Panc1 (cell line): ENCODE measurements at regions not wholly inside any gene's neighbourhood (a gene's known extent, or its start where the extent isn't known, plus 50 kb on each side); places are given as distances from the start of the nearest gene placed in this dataset.

ENCODE experiments used
- CTCF ChIP-seq: fragments of 450-650 bp; IDR thresholded peaks from 2 replicates; pipeline ENCODE4 v1.5.1; 2017; ENCODE audit warnings: mild to moderate bottlenecking
- POLR2AphosphoS5 ChIP-seq: IDR thresholded peaks from 2 replicates; pipeline ENCODE4 v1.6.1; 2012; ENCODE audit warnings: mild to moderate bottlenecking, low read depth, low read length, moderate library complexity

- TF ChIP-seq CTCF (no peak), POLR2AphosphoS5 (no peak)
Observed at GRCh38 chr7:68813551-68814080, 784.7 kb upstream of the AUTS2 start.
